GM10266 (cell line): ENCODE measurements at regions not wholly inside any gene's neighbourhood (a gene's known extent, or its start where the extent isn't known, plus 50 kb on each side); places are given as distances from the start of the nearest gene placed in this dataset.
"Not testable (repeated sequence)": the region's sequence is repeated elsewhere in the genome, so short reads cannot be mapped to it uniquely, and the experiment has no call there.

Experiments
- DNase-seq: peaks from one replicate; pipeline ENCODE4 v3.0.0; 2012; ENCODE audit errors: extremely low spot score
- TF ChIP-seq, protein P1 (sequence below): IDR thresholded peaks from 2 replicates; pipeline ENCODE4 v1.5.1; 2012; ENCODE audit warnings: mild to moderate bottlenecking, low read depth; ENCODE audit not compliant: control insufficient read depth, insufficient read depth; ENCODE audit errors: missing control alignments

DNA sequence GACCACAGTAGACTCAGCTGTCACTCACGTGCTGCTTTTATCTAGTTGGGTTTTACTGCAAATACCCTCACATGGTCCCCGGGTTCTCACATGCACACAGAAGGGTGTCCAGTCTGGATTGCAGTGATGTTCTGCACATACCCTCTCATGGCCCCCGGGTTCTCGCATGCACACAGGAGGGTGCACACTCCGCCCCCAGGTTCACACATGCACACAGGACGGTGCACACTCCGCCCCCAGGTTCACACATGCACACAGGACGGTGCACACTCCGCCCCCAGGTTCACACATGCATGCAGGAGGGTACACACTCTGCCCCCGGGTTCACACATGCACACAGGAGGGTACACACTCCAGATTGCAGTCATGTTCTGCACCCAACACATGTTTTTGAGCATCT lies 224.3 kb downstream of the ERMARD start:
- no peak for DNase-seq
- TF ChIP-seq, protein P1, sequence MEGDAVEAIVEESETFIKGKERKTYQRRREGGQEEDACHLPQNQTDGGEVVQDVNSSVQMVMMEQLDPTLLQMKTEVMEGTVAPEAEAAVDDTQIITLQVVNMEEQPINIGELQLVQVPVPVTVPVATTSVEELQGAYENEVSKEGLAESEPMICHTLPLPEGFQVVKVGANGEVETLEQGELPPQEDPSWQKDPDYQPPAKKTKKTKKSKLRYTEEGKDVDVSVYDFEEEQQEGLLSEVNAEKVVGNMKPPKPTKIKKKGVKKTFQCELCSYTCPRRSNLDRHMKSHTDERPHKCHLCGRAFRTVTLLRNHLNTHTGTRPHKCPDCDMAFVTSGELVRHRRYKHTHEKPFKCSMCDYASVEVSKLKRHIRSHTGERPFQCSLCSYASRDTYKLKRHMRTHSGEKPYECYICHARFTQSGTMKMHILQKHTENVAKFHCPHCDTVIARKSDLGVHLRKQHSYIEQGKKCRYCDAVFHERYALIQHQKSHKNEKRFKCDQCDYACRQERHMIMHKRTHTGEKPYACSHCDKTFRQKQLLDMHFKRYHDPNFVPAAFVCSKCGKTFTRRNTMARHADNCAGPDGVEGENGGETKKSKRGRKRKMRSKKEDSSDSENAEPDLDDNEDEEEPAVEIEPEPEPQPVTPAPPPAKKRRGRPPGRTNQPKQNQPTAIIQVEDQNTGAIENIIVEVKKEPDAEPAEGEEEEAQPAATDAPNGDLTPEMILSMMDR, result no peak

DNA sequence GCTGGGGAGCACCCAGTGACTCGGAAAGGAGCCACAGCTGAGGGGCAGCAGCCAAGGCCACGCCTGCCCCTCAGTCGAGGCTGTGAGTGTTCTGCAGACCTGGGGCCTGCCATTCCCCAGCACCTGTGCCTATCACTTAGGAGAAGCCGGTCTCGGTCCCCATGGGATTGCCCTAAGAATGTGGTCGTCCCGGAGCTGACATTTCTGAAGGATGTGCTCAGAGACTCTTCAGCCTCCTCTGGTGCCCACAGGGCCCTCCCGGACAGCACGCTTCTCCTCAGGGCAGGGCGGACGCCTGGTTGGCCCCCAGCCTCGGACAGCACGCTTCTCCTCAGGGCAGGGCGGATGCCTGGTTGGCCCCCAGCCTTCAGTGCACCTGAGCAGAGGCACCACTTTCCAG lies 223.9 kb downstream of the ERMARD start:
- no peak for DNase-seq
- TF ChIP-seq, protein P1, result no peak

DNA sequence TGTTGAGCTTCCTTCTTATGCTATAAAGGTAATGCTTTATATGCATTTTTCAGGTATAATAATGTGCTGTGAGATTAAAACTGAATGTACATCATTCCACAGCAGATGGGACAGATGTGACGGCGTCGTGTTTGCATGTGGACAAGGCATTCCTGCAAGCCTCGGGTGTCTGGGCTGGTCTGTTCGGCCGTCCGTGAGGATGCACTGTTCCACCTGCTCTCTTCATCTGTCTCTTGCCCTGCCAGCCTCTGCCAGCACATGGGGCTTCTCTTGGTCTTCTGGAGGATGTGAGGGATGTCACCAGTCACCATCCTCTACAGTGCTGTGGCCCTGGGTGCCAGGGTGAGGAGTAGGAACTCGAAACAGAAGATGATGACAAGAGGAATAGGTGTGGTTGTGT lies 223.2 kb downstream of the ERMARD start:
- TF ChIP-seq, protein P1, result no peak
- no peak for DNase-seq

DNA sequence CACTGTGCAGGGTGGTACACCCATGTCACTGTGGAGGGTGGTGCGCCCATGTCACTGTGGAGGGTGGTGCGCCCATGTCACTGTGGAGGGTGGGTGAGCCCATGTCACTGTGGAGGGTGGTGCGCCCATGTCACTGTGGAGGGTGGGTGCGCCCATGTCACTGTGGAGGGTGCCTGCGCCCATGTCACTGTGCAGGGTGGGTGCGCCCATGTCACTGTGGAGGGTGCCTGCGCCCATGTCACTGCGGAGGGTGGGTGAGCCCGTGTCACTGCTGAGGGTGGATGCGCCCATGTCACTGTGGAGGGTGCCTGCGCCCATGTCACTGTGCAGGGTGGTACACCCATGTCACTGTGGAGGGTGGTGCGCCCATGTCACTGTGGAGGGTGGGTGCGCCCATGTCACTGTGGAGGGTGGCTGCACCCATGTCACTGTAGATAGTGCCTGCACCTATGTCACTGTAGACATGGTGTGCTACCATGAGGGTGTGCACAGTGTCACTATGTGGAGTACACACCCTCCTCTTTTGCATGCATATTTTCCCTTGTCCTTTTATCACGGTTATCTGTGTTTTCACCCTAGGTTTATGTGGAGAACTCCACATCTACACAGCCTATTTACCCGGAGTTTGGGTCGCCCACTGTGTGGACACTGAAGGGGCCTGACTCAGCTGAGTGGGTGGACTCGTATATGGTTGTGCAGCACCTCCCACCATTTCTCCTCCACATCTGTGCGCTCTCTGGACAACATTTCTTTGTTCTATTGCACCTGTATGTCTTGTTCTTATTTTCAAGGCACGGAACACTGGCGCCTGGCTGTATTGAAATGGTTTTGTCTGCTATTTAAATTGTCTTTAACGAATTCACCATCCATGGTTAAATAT lies 222.4 kb downstream of the ERMARD start:
- DNase-seq, result not testable (repeated sequence)

DNA sequence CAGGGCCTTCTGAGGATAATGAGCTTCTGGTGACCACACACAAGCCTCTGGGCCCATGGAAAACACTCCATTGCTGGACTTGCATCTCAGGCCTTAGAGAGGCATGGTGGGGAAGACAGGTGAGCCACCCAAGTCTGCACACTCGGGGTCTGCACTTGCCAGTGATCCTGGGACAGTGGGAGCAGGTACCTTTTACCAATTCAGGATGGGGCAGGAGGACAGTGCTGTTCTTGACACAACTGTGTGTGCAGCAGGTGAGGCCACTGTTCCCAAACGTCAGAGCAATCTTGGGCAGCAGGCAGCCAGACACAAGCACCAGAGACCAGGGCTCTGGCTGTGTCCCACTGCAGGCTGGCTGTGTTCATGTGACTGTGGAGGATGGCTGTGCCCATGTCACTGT lies 221.3 kb downstream of the ERMARD start:
- TF ChIP-seq, protein P1, result no peak
- DNase-seq, result no peak

DNA sequence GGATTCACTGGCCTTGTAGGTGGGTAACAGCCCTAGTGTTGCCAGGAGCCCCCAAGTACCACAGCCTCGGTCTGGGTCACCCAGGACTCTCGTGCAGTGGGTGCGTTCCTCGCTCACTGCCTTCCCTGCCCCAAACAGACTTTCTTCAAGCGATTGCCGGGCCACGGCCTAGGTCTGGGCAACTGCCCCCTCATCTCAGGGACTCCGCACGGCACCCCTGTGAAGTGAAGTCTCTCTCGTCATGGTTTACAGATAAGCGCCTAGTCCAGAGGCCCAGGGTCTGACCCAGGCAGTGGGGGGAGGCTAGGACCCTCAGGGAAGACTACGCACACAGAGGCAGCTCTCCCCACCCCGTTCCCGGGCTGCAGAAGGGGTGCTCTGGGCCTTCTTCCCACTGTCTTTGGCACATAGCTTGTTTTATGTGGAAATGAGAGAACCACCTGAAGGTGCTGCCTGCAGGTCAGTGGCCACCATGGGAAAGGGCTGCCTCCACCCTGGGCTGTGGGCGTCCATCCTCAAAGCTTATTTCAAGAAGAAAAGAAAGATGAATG lies 220.8 kb downstream of the ERMARD start:
- TF ChIP-seq, protein P1, result no peak
- no peak for DNase-seq

DNA sequence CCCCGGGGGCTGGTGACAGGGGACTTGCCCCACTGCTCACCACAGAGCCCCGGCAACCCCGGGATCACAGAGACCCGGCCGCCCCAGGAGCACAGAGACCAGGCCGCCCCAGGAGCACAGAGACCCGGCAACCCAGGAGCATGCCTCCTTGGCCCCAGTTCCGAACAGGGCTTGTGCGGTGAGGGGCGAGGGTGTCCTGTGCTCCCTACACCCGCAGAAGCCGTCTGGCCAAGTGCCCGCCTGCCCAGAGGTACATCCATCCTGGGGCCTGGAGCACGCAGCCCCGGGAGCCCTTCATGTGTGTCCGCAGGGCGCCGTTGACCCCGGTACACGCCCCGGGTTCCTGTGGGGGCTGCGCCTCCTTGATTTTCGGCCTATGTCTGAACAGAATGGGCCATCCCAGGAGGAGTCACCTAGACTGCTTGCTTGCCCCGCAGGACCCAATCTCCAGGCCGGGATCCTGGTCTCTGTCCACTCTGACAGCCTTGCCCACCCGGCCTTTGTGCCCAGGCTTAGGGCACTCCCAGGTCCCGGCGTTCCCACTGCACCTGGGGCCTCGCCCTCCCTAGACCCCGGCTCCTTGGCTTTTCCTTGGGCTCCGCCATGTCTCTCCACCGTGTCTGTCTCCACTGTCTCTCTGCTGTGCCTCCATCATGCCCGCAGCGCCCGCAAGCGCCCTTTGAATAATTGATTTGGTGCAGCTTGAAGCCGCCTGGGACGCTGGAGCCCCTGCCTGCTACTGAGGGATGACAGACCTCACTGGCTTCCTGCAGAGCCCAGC lies 219.8 kb downstream of the ERMARD start:
- no peak for DNase-seq
- TF ChIP-seq, protein P1, result no peak
